ENCODE measurements at regions not wholly inside any gene's neighbourhood (a gene's known extent, or its start where the extent isn't known, plus 50 kb on each side); places are given as distances from the start of the nearest gene placed in this dataset.
A peak's percentile ranks its signal among the peaks of the same experiment; 100 is the strongest.

DNA sequence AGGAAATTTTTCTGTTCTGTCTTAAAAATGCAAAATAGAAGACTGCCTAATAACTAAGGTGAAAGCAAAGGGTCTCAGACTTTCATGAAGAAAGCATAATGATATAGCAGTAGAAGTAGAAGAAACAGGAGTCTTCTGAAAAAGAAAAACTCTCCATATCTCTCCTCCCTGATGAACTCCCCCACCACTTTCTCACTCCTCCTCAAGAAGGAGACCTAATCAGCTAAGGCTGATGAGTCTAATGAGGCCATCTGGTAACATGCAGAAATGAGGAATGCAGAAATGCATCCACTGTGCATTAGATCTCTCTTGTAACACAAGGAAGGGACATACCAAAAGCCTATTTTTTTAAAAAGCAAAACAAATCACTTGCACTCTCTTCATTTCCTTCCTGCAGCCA lies 273.7 kb upstream of the UBE2E3 start:
- no peaks in the 10 kb centered on the region for H3K9me3 ChIP-seq
- TF ChIP-seq, protein P1, sequence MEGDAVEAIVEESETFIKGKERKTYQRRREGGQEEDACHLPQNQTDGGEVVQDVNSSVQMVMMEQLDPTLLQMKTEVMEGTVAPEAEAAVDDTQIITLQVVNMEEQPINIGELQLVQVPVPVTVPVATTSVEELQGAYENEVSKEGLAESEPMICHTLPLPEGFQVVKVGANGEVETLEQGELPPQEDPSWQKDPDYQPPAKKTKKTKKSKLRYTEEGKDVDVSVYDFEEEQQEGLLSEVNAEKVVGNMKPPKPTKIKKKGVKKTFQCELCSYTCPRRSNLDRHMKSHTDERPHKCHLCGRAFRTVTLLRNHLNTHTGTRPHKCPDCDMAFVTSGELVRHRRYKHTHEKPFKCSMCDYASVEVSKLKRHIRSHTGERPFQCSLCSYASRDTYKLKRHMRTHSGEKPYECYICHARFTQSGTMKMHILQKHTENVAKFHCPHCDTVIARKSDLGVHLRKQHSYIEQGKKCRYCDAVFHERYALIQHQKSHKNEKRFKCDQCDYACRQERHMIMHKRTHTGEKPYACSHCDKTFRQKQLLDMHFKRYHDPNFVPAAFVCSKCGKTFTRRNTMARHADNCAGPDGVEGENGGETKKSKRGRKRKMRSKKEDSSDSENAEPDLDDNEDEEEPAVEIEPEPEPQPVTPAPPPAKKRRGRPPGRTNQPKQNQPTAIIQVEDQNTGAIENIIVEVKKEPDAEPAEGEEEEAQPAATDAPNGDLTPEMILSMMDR (IDR thresholded peaks at IDR 0.05): no peak
- no peaks in the 10 kb centered on the region for H3K4me1 ChIP-seq
- intact Hi-C loops (cut with DNase I): no loop called here
- H3K4me3 ChIP-seq: no peak overlapping the region
- H3K36me3 ChIP-seq: no peaks in the 10 kb centered on the region
- no peaks in the 10 kb centered on the region for H3K27me3 ChIP-seq (ENCODE audit: low read depth)
- ATAC-seq (no peak), DNase-seq (no peak)
- no peak overlapping the region for H3K27ac ChIP-seq

DNA sequence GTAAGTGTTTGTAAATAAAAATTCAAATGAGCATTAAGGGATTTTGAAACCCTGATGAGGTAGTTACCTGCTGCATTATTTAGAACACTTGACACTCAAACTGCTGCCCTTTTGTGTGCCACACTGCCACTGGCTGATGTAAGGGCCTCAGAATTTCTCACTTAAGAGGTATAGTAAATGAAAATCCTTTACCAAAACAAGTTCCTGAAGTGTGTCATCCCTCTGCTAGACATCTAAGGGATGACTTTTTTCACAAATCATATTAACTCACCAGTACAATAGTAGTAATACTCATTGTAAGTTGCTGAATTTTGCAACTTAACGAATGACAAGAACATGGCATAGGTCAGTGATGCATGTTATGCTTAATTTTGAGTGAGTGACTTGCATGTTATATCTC lies 274.9 kb upstream of the UBE2E3 start:
- ATAC-seq (no peak), DNase-seq (no peak)
- Histone ChIP-seq H3K27me3 (ENCODE audit: low read depth) (no peaks in the 10 kb centered on the region), H3K9me3 (no peaks in the 10 kb centered on the region), H3K36me3 (no peaks in the 10 kb centered on the region), H3K4me3 (no peak overlapping the region), H3K4me1 (no peaks in the 10 kb centered on the region), H3K27ac (no peak overlapping the region)
- intact Hi-C loops (cut with DNase I): no loop called here
- TF ChIP-seq, protein P1 (IDR thresholded peaks at IDR 0.05): no peak

DNA sequence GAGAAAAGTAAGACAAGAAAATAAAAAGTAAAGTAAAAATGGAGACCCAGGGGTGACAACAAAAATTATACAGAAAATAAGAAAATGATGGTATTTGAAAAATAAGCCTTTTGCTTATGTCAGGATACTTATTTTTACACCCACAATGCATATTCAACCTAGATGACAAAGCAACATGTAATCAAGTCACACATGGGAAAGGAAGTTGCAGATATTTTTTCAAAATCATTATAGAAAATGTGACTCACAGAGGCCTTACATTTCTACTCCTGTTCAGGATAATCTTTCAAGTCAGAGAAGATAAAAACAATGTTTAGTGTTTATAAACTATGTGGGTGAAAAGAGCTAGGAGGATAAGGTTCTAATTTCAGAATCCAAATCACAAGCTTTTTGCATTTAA lies 275.3 kb upstream of the UBE2E3 start:
- ATAC-seq (no peak), DNase-seq (no peak)
- H3K4me3 ChIP-seq: no peak overlapping the region
- no peaks in the 10 kb centered on the region for H3K9me3 ChIP-seq
- intact Hi-C loops (cut with DNase I): no loop called here
- no peaks in the 10 kb centered on the region for H3K27me3 ChIP-seq (ENCODE audit: low read depth)
- TF ChIP-seq, protein P1 (IDR thresholded peaks at IDR 0.05): no peak
- no peaks in the 10 kb centered on the region for H3K4me1 ChIP-seq
- no peak overlapping the region for H3K27ac ChIP-seq
- no peaks in the 10 kb centered on the region for H3K36me3 ChIP-seq

DNA sequence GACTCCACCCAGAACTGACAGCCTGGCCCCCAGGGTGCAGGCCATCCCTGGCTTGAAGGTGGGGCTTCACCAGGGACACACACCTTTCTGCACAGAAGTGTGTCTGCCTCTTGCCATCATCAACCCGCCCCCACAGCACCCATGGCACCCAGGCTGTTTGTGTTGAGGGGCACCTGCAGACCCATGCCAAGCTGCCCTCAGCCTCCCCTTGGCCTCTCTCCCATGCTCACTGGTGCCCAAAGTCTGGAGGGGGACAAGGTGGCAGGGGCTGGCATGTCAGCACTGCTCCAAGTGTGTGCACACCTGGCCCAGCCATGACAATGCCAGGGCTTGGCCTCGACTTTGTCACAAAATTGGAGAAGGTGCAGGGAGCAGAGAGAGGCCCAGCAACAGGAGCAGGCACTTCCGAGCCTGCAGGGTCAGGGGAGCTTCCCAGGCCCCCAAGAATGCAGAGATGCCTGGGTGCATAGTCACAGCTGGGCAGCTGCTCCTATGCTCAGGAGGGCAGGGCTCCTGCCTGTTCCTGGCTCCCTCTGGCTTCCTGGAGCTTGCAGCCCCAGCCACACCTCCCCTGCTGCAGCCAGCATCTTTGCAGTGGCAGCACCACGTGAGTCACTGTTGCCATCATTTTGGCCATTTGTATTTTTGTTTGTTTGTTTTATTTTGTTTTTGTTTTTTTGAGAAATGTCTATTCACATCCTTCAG lies 280.6 kb upstream of the UBE2E3 start:
- Histone ChIP-seq H3K27ac (no peak overlapping the region), H3K4me3 (no peak overlapping the region), H3K9me3 (no peaks in the 10 kb centered on the region), H3K27me3 (ENCODE audit: low read depth) (no peaks in the 10 kb centered on the region), H3K4me1 (no peaks in the 10 kb centered on the region), H3K36me3 (no peaks in the 10 kb centered on the region)
- intact Hi-C loops (cut with DNase I): no loop called here
- ATAC-seq (peak in 1 of 2 donors; percentile 35), DNase-seq (no peak)
- TF ChIP-seq, protein P1 (IDR thresholded peaks at IDR 0.05): no peak

DNA sequence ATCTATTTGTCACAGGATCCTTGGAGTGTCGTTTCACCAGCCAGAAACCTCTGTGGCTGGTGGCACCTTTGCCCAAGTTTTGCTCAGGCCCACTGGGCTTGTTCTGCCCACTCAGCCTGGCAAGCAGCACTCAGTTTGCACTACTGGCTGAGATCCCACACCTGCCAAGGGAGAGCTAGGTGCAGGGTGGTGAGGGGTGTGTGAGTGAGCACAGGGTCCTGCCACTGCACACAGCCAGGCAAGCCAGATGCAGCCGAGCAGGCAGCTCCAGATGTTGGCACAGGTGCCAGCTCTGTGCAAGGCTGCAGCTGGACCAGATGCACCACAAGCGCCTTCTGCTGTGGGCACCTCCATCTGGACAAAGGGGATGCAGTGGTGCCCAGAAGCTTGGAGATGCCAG lies 281.7 kb upstream of the UBE2E3 start:
- DNase-seq (no peak), ATAC-seq (no peak)
- no peak overlapping the region for H3K27ac ChIP-seq

More for the DNA sequence above, 281.7 kb upstream of the UBE2E3 start:
- Histone ChIP-seq H3K27me3 (ENCODE audit: low read depth) (no peaks in the 10 kb centered on the region), H3K4me3 (no peak overlapping the region), H3K9me3 (no peaks in the 10 kb centered on the region), H3K4me1 (no peaks in the 10 kb centered on the region), H3K36me3 (no peaks in the 10 kb centered on the region)
- TF ChIP-seq, protein P1 (IDR thresholded peaks at IDR 0.05): no peak
- intact Hi-C loops (cut with DNase I): no loop called here
